ENCODE measurements at regions not wholly inside any gene's neighbourhood (a gene's known extent, or its start where the extent isn't known, plus 50 kb on each side); places are given as distances from the start of the nearest gene placed in this dataset.

DNA sequence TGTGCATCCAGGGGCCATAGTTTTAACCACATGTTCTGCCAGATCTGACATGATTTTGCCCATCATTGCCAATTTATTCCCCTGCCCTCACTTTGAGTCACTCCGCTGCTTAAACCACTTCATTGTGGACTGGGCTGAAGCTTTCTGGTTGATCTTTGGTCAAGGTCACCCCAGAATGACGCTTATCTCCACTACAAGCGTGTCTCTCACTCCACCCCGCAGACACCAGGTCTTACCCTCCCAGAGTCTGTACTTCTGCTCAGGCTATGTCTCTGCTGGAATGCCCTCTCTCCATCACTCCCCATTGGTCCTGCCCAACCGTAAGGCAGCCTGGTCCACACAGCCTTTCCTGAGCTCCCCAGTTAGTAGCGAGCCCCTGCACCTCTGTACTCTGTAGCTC, 170.5 kb upstream of the SYT13 start:
- intact Hi-C loops (cut with micrococcal nuclease), result no loop called here
- H2AFZ ChIP-seq (ENCODE audit: low read depth, low read length), result no peak overlapping the region
- ChIA-PET CTCF (interaction anchor here (0.8 to 2.3 kb wide), 3 partner anchors 85 to 315 kb away, joined by 3 to 7 read pairs (median 3); no protein-coding TSS in a partner anchor), POLR2A (no interaction called here)
- no TSS peak for BruUV-seq (replicated peaks)
- no peak for DNase-seq (ENCODE audit: low read depth, low spot score)
- H3K9me1 ChIP-seq (replicated peaks; ENCODE audit: control insufficient read depth, extremely low read depth, insufficient read depth, low read length), result no peaks in the 10 kb centered on the region
- H3K79me2 ChIP-seq (ENCODE audit: control insufficient read depth, insufficient read depth, low read length), result no peaks in the 10 kb centered on the region
- H3K4me3 ChIP-seq (replicated peaks in 1 of 3; ENCODE audit: insufficient read depth in 1 of 3, low read depth in 1 of 3, low read length in 3 of 3), result no peak overlapping the region
- FAIRE-seq, result no peak
- H3K36me3 ChIP-seq (ENCODE audit: control insufficient read depth in 2 of 2, extremely low read depth in 1 of 2, insufficient read depth in 2 of 2, low read length in 2 of 2), result no peaks in the 10 kb centered on the region
- TF ChIP-seq POLR2AphosphoS5 (IDR thresholded peaks at IDR 0.05; ENCODE audit: insufficient read depth, low read depth, low read length), result no peak
- no peak for TF ChIP-seq JUN (IDR thresholded peaks at IDR 0.05; ENCODE audit: borderline replicate concordance, insufficient read depth, insufficient read length, low read depth)
- TF ChIP-seq, protein P1, sequence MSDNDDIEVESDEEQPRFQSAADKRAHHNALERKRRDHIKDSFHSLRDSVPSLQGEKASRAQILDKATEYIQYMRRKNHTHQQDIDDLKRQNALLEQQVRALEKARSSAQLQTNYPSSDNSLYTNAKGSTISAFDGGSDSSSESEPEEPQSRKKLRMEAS (IDR thresholded peaks at IDR 0.05; ENCODE audit: insufficient read depth, insufficient read length), result no peak
- TF ChIP-seq, protein P2, sequence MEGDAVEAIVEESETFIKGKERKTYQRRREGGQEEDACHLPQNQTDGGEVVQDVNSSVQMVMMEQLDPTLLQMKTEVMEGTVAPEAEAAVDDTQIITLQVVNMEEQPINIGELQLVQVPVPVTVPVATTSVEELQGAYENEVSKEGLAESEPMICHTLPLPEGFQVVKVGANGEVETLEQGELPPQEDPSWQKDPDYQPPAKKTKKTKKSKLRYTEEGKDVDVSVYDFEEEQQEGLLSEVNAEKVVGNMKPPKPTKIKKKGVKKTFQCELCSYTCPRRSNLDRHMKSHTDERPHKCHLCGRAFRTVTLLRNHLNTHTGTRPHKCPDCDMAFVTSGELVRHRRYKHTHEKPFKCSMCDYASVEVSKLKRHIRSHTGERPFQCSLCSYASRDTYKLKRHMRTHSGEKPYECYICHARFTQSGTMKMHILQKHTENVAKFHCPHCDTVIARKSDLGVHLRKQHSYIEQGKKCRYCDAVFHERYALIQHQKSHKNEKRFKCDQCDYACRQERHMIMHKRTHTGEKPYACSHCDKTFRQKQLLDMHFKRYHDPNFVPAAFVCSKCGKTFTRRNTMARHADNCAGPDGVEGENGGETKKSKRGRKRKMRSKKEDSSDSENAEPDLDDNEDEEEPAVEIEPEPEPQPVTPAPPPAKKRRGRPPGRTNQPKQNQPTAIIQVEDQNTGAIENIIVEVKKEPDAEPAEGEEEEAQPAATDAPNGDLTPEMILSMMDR (IDR thresholded peaks at IDR 0.05; ENCODE audit: extremely low read depth in 1 of 2, insufficient read depth in 1 of 2, low read depth in 1 of 2, low read length in 2 of 2), result no peak
- dilution Hi-C loops (cut with MboI; ENCODE audit: extremely low pct_ligation_motif_present, low sequenced_read_pairs), result no loop called here
- H3K9me3 ChIP-seq (replicated peaks; ENCODE audit: control insufficient read depth, insufficient read depth, low read length), result no peaks in the 10 kb centered on the region
- no peak overlapping the region for H3K27ac ChIP-seq (ENCODE audit: insufficient read depth, low read depth, low read length)
- H3K9ac ChIP-seq (replicated peaks; ENCODE audit: extremely low read depth, insufficient read depth, low read length), result no peak overlapping the region
- no peaks in the 10 kb centered on the region for H3K27me3 ChIP-seq (ENCODE audit: control insufficient read depth in 2 of 2, insufficient read depth in 2 of 2, low read length in 2 of 2)
- no peaks in the 10 kb centered on the region for H3K4me1 ChIP-seq (ENCODE audit: control insufficient read depth, extremely low read depth, insufficient read depth, low read length)
- H3K4me2 ChIP-seq (ENCODE audit: insufficient read depth, low read length), result no peak overlapping the region
- no peaks in the 10 kb centered on the region for H4K20me1 ChIP-seq (replicated peaks; ENCODE audit: control insufficient read depth, extremely low read depth, insufficient read depth, low read length)

DNA sequence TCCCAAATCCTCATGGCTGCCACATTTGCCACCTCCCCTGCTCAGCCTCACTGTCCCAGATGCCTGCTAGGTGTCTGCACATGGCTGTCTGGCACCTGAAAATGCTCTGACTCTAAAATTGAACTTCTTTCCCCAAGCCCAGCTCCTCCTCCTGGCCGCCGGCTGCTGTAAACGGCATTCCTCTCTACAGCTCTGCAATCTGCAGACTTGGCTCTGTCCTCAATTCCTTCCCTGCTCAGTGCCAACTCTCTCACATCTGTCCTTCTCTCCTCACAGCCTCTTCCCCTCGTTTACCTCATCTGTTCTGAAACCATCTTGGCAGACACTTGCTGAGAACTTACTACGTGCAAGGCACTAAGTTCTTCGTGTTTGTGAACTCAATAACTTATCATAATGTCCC, 169.4 kb upstream of the SYT13 start:
- dilution Hi-C loops (cut with MboI; ENCODE audit: extremely low pct_ligation_motif_present, low sequenced_read_pairs) (no loop called here), intact Hi-C loops (cut with micrococcal nuclease) (no loop called here)
- FAIRE-seq (no peak), DNase-seq (ENCODE audit: low read depth, low spot score) (no peak)
- Histone ChIP-seq H3K4me2 (ENCODE audit: insufficient read depth, low read length) (no peak overlapping the region), H3K27me3 (ENCODE audit: control insufficient read depth in 2 of 2, insufficient read depth in 2 of 2, low read length in 2 of 2) (no peaks in the 10 kb centered on the region), H3K9me1 (replicated peaks; ENCODE audit: control insufficient read depth, extremely low read depth, insufficient read depth, low read length) (no peaks in the 10 kb centered on the region), H3K9me3 (replicated peaks; ENCODE audit: control insufficient read depth, insufficient read depth, low read length) (no peaks in the 10 kb centered on the region), H2AFZ (ENCODE audit: low read depth, low read length) (no peak overlapping the region), H3K9ac (replicated peaks; ENCODE audit: extremely low read depth, insufficient read depth, low read length) (no peak overlapping the region), H3K4me1 (ENCODE audit: control insufficient read depth, extremely low read depth, insufficient read depth, low read length) (no peaks in the 10 kb centered on the region), H3K36me3 (ENCODE audit: control insufficient read depth in 2 of 2, extremely low read depth in 1 of 2, insufficient read depth in 2 of 2, low read length in 2 of 2) (no peaks in the 10 kb centered on the region), H3K27ac (ENCODE audit: insufficient read depth, low read depth, low read length) (no peak overlapping the region), H3K79me2 (ENCODE audit: control insufficient read depth, insufficient read depth, low read length) (no peaks in the 10 kb centered on the region), H4K20me1 (replicated peaks; ENCODE audit: control insufficient read depth, extremely low read depth, insufficient read depth, low read length) (no peaks in the 10 kb centered on the region), H3K4me3 (replicated peaks in 1 of 3; ENCODE audit: insufficient read depth in 1 of 3, low read depth in 1 of 3, low read length in 3 of 3) (no peak overlapping the region)
- no peak for TF ChIP-seq MYC (IDR thresholded peaks at IDR 0.05; ENCODE audit: low read depth, low read length)
- no peak for TF ChIP-seq FOS (IDR thresholded peaks at IDR 0.05; ENCODE audit: borderline replicate concordance, insufficient read depth, low read length)
- no peak for TF ChIP-seq JUN (IDR thresholded peaks at IDR 0.05; ENCODE audit: borderline replicate concordance, insufficient read depth, insufficient read length, low read depth)
- TF ChIP-seq POLR2AphosphoS5 (IDR thresholded peaks at IDR 0.05; ENCODE audit: insufficient read depth, low read depth, low read length), result no peak
- TF ChIP-seq, protein P2 (IDR thresholded peaks at IDR 0.05; ENCODE audit: extremely low read depth in 1 of 2, insufficient read depth in 1 of 2, low read depth in 1 of 2, low read length in 2 of 2), result no peak
- TF ChIP-seq POLR2A (IDR thresholded peaks at IDR 0.05; ENCODE audit: low read depth, low read length), result no peak
- no peak for TF ChIP-seq GATA2 (IDR thresholded peaks at IDR 0.05; ENCODE audit: insufficient read depth, insufficient read length, low read depth, low read length)
- no peak for TF ChIP-seq EZH2 (IDR thresholded peaks at IDR 0.05; ENCODE audit: borderline replicate concordance, low read depth, low read length, severe bottlenecking)
- ChIA-PET POLR2A (no interaction called here), CTCF (interaction anchor here (2.3 kb wide), 1 partner anchor 316 kb away, joined by 7 read pairs; no protein-coding TSS in a partner anchor)
- no TSS peak for BruUV-seq (replicated peaks)

Measured in endothelial cell of umbilical vein (primary cell).